K562 (cell line): ENCODE measurements at regions not wholly inside any gene's neighbourhood (a gene's known extent, or its start where the extent isn't known, plus 50 kb on each side); places are given as distances from the start of the nearest gene placed in this dataset.

ENCODE experiments used
- ATAC-seq: fragments of 200-7000 bp; cut with Tn5 transposase; 3 replicates; pipeline ENCODE4 v1.9.1; 2020; ENCODE audit warnings: moderate library complexity
- BruUV-seq: library from RNA; stranded (reverse); fragments of 400-500 nt; replicated peaks from 2 replicates; lab custom pipeline; 2021; lab: Mats Ljungman, UMichigan
- CTCF ChIA-PET: fragments of 300-600 bp; formaldehyde crosslinking; extraction: SDS; loops from one replicate; lab custom pipeline; 2021; ENCODE audit warnings: low intra/inter-chr PET ratio; lab: Yijun Ruan, JAX
- POLR2A ChIA-PET: fragments of 300-600, 350-650 bp; sonication (Branson Sonifier 250); formaldehyde crosslinking; extraction: SDS; loops from one replicate; lab custom pipeline; 2021; ENCODE audit warnings: antibody characterized with exemption, inconsistent platforms; lab: Yijun Ruan, JAX
- DNase-seq, 4 experiments: peaks; one replicate each; pipeline versions ENCODE4 v3.0.0 to v3.0.0-alpha.2; 2011 to 2018; ENCODE audit warnings: low spot score in 3 of 4, mixed read lengths in 3 of 4; ENCODE audit errors: extremely low read depth in 1 of 4
- FAIRE-seq: peaks from 2 replicates; lab custom pipeline; 2011; peaks lifted over from hg19 to GRCh38; lab: Jason Lieb, UNC
- H2AFZ ChIP-seq: 2 replicates; pipeline ENCODE4 v1.6.0; 2011; ENCODE audit warnings: low read depth, low read length, control low read depth, inconsistent platforms
- H3K27ac ChIP-seq: fragments of 200-600 bp; 3 replicates; pipeline ENCODE4 v1.8.0; 2011; ENCODE audit warnings: low read depth, mild to moderate bottlenecking, control low read depth, inconsistent platforms, low read length, moderate library complexity, mixed read lengths; ENCODE audit errors: extremely low read depth
- H3K27me3 ChIP-seq, 2 experiments: fragments of 300-600 bp in 1 of 2; 2 replicates in 1 of 2; 3 replicates in 1 of 2; pipeline versions ENCODE4 v1.6.0 to v1.8.0; 2011; ENCODE audit warnings: inconsistent platforms in 2 of 2, low read length in 2 of 2, mild to moderate bottlenecking in 1 of 2, mixed read lengths in 1 of 2, moderate library complexity in 1 of 2; ENCODE audit not compliant: control insufficient read depth in 2 of 2, insufficient read depth in 2 of 2
- H3K36me3 ChIP-seq: fragments of 300-600 bp; 3 replicates; pipeline ENCODE4 v1.8.0; 2011; ENCODE audit warnings: mild to moderate bottlenecking, low read length, inconsistent platforms; ENCODE audit not compliant: control insufficient read depth, insufficient read depth
- H3K4me1 ChIP-seq, 2 experiments: fragments of 200-600 bp in 1 of 2; replicated peaks in 1 of 2; 2 replicates in 1 of 2; 3 replicates in 1 of 2; pipeline versions ENCODE4 v1.5.1 to v1.8.0; 2011; ENCODE audit warnings: inconsistent platforms in 2 of 2, low read length in 2 of 2, mild to moderate bottlenecking in 1 of 2, mixed read lengths in 1 of 2, moderate library complexity in 1 of 2; ENCODE audit not compliant: control insufficient read depth in 2 of 2, insufficient read depth in 2 of 2
- H3K4me2 ChIP-seq: 2 replicates; pipeline ENCODE4 v1.6.1; 2011; ENCODE audit warnings: low read length, control low read depth, inconsistent platforms, mixed read lengths; ENCODE audit not compliant: insufficient read depth
- H3K4me3 ChIP-seq: fragments of 200-600 bp; sonication (generic), shearing (Covaris generic); 2 replicates; pipeline ENCODE4 v1.5.1; 2016; ENCODE audit warnings: control low read depth, inconsistent platforms
- H3K79me2 ChIP-seq: fragments of 200-600 bp; 3 replicates; pipeline ENCODE4 v1.8.0; 2011; ENCODE audit warnings: low read length, inconsistent platforms; ENCODE audit not compliant: control insufficient read depth, insufficient read depth
- H3K9ac ChIP-seq, 2 experiments: 2 replicates each; pipeline versions ENCODE4 v1.6.0 to v1.6.1; 2011; ENCODE audit warnings: low read depth in 2 of 2, low read length in 2 of 2, control low read depth in 1 of 2, inconsistent platforms in 1 of 2, mild to moderate bottlenecking in 1 of 2, mixed read lengths in 1 of 2; ENCODE audit not compliant: insufficient read depth in 1 of 2
- H3K9me1 ChIP-seq: one replicate; pipeline ENCODE4 v1.6.0; 2011; ENCODE audit warnings: inconsistent platforms, mild to moderate bottlenecking, low read length, moderate library complexity; ENCODE audit not compliant: control insufficient read depth, insufficient read depth
- H3K9me3 ChIP-seq: replicated peaks from 2 replicates; pipeline ENCODE4 v1.5.1; 2011; ENCODE audit warnings: low read depth, low read length, inconsistent platforms; ENCODE audit not compliant: control insufficient read depth, insufficient read depth
- H4K20me1 ChIP-seq: replicated peaks from 2 replicates; pipeline ENCODE4 v1.6.1; 2011; ENCODE audit warnings: low read length, inconsistent platforms, mixed read lengths; ENCODE audit not compliant: control insufficient read depth, insufficient read depth
- CBFB ChIP-seq: sonication (generic); formaldehyde crosslinking; IDR thresholded peaks from 2 replicates; pipeline ENCODE4 v1.4.0; 2020; ENCODE audit warnings: mild to moderate bottlenecking, missing genetic modification reagents
- CTBP1 ChIP-seq: fragments of 450-650 bp; IDR thresholded peaks from 2 replicates; pipeline ENCODE4 v1.6.1; 2016; ENCODE audit warnings: borderline replicate concordance
- HMG20B ChIP-seq: fragments of 250-450 bp; sonication (Bioruptor Pico); IDR thresholded peaks from 2 replicates; pipeline ENCODE4 v1.5.0; 2021; ENCODE audit warnings: mild to moderate bottlenecking
- LEF1 ChIP-seq: fragments of 450-650 bp; IDR thresholded peaks from 2 replicates; pipeline ENCODE4 v1.6.1; 2016; ENCODE audit warnings: mild to moderate bottlenecking
- MBD2 ChIP-seq: sonication (generic); IDR thresholded peaks from 2 replicates; pipeline ENCODE4 v1.6.1; 2016; ENCODE audit warnings: low read depth, borderline replicate concordance
- MYBL2 ChIP-seq, 2 experiments: fragments of 450-650 bp in 1 of 2; sonication (generic) in 1 of 2; formaldehyde crosslinking in 1 of 2; IDR thresholded peaks; 2 replicates each; pipeline versions ENCODE4 v1.6.1 to v1.8.1; 2017 to 2022; ENCODE audit warnings: borderline replicate concordance in 1 of 2, inconsistent platforms in 1 of 2, low read depth in 1 of 2, mild to moderate bottlenecking in 1 of 2, missing genetic modification reagents in 1 of 2, moderate library complexity in 1 of 2
- NFATC3 ChIP-seq: fragments of 450-650 bp; IDR thresholded peaks from 2 replicates; pipeline ENCODE4 v1.6.1; 2017; ENCODE audit warnings: mild to moderate bottlenecking
- NR2C1 ChIP-seq, 2 experiments: fragments of 450-650 bp; IDR thresholded peaks; 2 replicates each; pipeline ENCODE4 v1.6.1; 2017; ENCODE audit warnings: mild to moderate bottlenecking in 2 of 2, antibody characterized with exemption in 1 of 2, inconsistent platforms in 1 of 2, missing compliant biosample characterization in 1 of 2, missing genetic modification characterization in 1 of 2
- RFX1 ChIP-seq: fragments of 450-650 bp; IDR thresholded peaks from 2 replicates; pipeline ENCODE4 v1.6.1; 2016; ENCODE audit warnings: mild to moderate bottlenecking, moderate library complexity
- SREBF2 ChIP-seq: sonication (generic); formaldehyde crosslinking; IDR thresholded peaks from 2 replicates; pipeline ENCODE4 v1.4.0; 2020; ENCODE audit warnings: mild to moderate bottlenecking, missing genetic modification reagents
- TCF7L2 ChIP-seq: fragments of 150-350 bp; IDR thresholded peaks from 2 replicates; pipeline ENCODE4 v1.6.1; 2016; ENCODE audit warnings: low read depth, mild to moderate bottlenecking, low read length, moderate library complexity
- ZNF668 ChIP-seq: fragments of 250-450 bp; sonication (Bioruptor Pico); IDR thresholded peaks from 2 replicates; pipeline ENCODE4 v1.8.0; 2022; ENCODE audit warnings: mild to moderate bottlenecking, inconsistent platforms
- WGBS: fragments of 100-300 bp; shearing (Covaris generic); methylation state at CpG from one replicate; pipeline ENCODE4 v1.1.6; 2016; ENCODE audit warnings: low coverage, mixed read lengths; ENCODE audit not compliant: insufficient coverage; ENCODE audit errors: missing lambda C conversion rate; 5-methylcytosine and 5-hydroxymethylcytosine counted together
- in situ Hi-C: fragments of 300-500 bp; cut with MboI; formaldehyde crosslinking; loops from 4 replicates; pipeline ENCODE4 v1.15.0; 2018; ENCODE audit warnings: inconsistent platforms, mixed read lengths
- intact Hi-C: fragments of 100-400 bp; cut with micrococcal nuclease; formaldehyde crosslinking; loops from 2 replicates; pipeline ENCODE4 v1.14.2; 2022
- TF ChIP-seq, protein P1 (sequence below): sonication (generic); formaldehyde crosslinking; IDR thresholded peaks from 2 replicates; pipeline ENCODE4 v1.8.0; 2022; ENCODE audit warnings: mild to moderate bottlenecking, missing genetic modification reagents
- TF ChIP-seq, protein P2 (sequence below): sonication (generic); formaldehyde crosslinking; IDR thresholded peaks from 2 replicates; pipeline ENCODE4 v1.4.0; 2020; ENCODE audit warnings: mild to moderate bottlenecking, missing genetic modification reagents

GRCh38 chr4:126955292-126956183 is 677.2 kb upstream of the INTU start:
- H3K27ac ChIP-seq, result peak overlapping the region; percentile 72
- TF ChIP-seq SREBF2 (CRISPR knock-in tag), result no peak
- no peak for TF ChIP-seq ZNF668
- TF ChIP-seq RFX1, result no peak
- TF ChIP-seq MBD2, result peak; percentile 60
- TF ChIP-seq, protein P1, sequence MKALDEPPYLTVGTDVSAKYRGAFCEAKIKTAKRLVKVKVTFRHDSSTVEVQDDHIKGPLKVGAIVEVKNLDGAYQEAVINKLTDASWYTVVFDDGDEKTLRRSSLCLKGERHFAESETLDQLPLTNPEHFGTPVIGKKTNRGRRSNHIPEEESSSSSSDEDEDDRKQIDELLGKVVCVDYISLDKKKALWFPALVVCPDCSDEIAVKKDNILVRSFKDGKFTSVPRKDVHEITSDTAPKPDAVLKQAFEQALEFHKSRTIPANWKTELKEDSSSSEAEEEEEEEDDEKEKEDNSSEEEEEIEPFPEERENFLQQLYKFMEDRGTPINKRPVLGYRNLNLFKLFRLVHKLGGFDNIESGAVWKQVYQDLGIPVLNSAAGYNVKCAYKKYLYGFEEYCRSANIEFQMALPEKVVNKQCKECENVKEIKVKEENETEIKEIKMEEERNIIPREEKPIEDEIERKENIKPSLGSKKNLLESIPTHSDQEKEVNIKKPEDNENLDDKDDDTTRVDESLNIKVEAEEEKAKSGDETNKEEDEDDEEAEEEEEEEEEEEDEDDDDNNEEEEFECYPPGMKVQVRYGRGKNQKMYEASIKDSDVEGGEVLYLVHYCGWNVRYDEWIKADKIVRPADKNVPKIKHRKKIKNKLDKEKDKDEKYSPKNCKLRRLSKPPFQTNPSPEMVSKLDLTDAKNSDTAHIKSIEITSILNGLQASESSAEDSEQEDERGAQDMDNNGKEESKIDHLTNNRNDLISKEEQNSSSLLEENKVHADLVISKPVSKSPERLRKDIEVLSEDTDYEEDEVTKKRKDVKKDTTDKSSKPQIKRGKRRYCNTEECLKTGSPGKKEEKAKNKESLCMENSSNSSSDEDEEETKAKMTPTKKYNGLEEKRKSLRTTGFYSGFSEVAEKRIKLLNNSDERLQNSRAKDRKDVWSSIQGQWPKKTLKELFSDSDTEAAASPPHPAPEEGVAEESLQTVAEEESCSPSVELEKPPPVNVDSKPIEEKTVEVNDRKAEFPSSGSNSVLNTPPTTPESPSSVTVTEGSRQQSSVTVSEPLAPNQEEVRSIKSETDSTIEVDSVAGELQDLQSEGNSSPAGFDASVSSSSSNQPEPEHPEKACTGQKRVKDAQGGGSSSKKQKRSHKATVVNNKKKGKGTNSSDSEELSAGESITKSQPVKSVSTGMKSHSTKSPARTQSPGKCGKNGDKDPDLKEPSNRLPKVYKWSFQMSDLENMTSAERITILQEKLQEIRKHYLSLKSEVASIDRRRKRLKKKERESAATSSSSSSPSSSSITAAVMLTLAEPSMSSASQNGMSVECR (CRISPR knock-in tag), result peak; percentile 21; the same call in 1 of the 2 replicates
- TF ChIP-seq CBFB (CRISPR knock-in tag), result peak; percentile 61; the same call in 1 of the 2 replicates
- TF ChIP-seq, protein P2, sequence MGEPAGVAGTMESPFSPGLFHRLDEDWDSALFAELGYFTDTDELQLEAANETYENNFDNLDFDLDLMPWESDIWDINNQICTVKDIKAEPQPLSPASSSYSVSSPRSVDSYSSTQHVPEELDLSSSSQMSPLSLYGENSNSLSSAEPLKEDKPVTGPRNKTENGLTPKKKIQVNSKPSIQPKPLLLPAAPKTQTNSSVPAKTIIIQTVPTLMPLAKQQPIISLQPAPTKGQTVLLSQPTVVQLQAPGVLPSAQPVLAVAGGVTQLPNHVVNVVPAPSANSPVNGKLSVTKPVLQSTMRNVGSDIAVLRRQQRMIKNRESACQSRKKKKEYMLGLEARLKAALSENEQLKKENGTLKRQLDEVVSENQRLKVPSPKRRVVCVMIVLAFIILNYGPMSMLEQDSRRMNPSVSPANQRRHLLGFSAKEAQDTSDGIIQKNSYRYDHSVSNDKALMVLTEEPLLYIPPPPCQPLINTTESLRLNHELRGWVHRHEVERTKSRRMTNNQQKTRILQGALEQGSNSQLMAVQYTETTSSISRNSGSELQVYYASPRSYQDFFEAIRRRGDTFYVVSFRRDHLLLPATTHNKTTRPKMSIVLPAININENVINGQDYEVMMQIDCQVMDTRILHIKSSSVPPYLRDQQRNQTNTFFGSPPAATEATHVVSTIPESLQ, result no peak
- TF ChIP-seq MYBL2 (IDR thresholded peaks at IDR 0.05; ENCODE audit: low read depth), result no peak
- TF ChIP-seq MYBL2 (CRISPR knock-in tag; IDR thresholded peaks at IDR 0.05; ENCODE audit: borderline replicate concordance), result no peak
- TF ChIP-seq LEF1, result no peak
- TF ChIP-seq TCF7L2, result no peak
- no peak for TF ChIP-seq HMG20B (CRISPR knock-in tag)
- no peak for TF ChIP-seq NFATC3
- TF ChIP-seq CTBP1, result peak; percentile 45; the same call in 1 of the 2 replicates
- TF ChIP-seq NR2C1 (IDR thresholded peaks at IDR 0.05), result peak; percentile 61; the same call in 1 of the 2 replicates
- peak; percentile 19; the same call in 1 of the 2 replicates for TF ChIP-seq NR2C1 (tag; IDR thresholded peaks at IDR 0.05)

More at GRCh38 chr4:126955292-126956183, 677.2 kb upstream of the INTU start:
- H3K79me2 ChIP-seq, result peaks cover 73% of the 10 kb centered on the region
- H4K20me1 ChIP-seq, result no peaks in the 10 kb centered on the region
- CTCF ChIA-PET, result no interaction called here
- peak; percentile 60 to 96 (median 72) for DNase-seq
- no peaks in the 10 kb centered on the region for H3K9me1 ChIP-seq
- peak overlapping the region; percentile 50 for H3K4me3 ChIP-seq
- H3K27me3 ChIP-seq, result no peaks in the 10 kb centered on the region
- no peaks in the 10 kb centered on the region for H3K9me3 ChIP-seq
- POLR2A ChIA-PET, result interaction anchor here (0.7 to 2.4 kb wide), 16 partner anchors 8 to 339 kb away, joined by 3 to 11 read pairs (median 4); no protein-coding TSS in a partner anchor
- H3K4me1 ChIP-seq, result peaks cover 0 to 11% of the 10 kb centered on the region in 2 experiments; a peak in 1 of 5 replicates
- peak overlapping the region; percentile 69 to 92 for H3K9ac ChIP-seq
- no TSS peak for BruUV-seq
- H3K4me2 ChIP-seq, result peak overlapping the region; percentile 96
- 0% methylated on average over 17 of the region's 21 CpGs for WGBS
- in situ Hi-C loops (no loop called here), intact Hi-C loops (loop anchor here (1.0 to 5.0 kb wide), 8 partner anchors 39 to 403 kb away; no protein-coding TSS in a partner anchor)
- H3K36me3 ChIP-seq, result peaks cover 9% of the 10 kb centered on the region; the same call in 1 of the 3 replicates
- FAIRE-seq, result peak; percentile 95
- H2AFZ ChIP-seq, result peak overlapping the region; percentile 80
- ATAC-seq, result peak; percentile 83
